ENCODE measurements at regions not wholly inside any gene's neighbourhood (a gene's known extent, or its start where the extent isn't known, plus 50 kb on each side); places are given as distances from the start of the nearest gene placed in this dataset.

DNA sequence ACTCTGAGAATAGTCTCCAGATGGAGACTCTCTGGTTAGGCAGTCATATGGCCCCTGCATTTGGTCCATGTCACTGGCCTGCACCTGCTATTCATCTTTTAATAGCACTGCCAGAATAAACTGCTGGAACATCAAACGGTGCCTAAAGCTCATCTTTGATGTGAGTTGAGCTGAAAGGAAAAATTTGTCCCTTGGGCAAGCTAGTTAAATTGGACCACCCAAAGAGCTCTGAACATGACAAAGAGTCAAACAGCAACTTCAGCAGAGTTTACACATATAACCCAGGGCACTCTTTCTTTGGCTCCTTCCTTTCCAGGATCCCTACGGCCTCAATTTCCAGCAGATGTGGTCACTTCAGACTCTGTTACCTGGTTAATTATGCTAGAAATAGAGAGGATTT, 269.9 kb downstream of the RPL10L start:
- no TSS peak for BruUV-seq (replicated peaks)
- no peak overlapping the region for H3K4me3 ChIP-seq (ENCODE audit: low read depth, low read length, poor library complexity, severe bottlenecking)
- CTCF ChIA-PET (ENCODE audit: unreplicated experiment), result no interaction called here

DNA sequence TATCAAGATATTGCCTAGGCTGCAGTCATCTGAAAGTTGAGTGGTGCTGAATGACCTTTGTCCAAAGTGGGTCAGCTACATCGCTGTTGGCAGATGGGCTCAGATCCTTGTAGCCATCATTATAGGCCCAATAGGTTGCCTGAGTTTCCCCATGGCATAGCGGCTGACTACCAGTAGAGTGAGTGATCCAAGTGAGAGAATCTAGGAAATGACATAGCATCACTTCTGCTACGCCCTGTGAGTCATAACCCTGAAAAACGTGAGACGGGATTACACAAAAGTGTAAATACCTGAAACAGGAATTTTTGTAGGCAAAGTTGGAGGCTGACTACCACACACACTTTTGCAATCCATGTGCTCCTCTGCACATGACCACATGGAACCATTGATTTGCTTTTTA, 273.3 kb downstream of the RPL10L start:
- Histone ChIP-seq H2AFZ (ENCODE audit: low read length) (no peak overlapping the region), H3K36me3 (ENCODE audit: insufficient read depth, low read length) (no peaks in the 10 kb centered on the region), H3K4me1 (ENCODE audit: insufficient read depth, low read length, poor library complexity, severe bottlenecking) (no peaks in the 10 kb centered on the region), H3K79me2 (ENCODE audit: insufficient read depth, low read depth, low read length) (no peaks in the 10 kb centered on the region), H3K4me3 (ENCODE audit: low read depth, low read length, poor library complexity, severe bottlenecking) (no peak overlapping the region), H3K9me2 (ENCODE audit: insufficient read depth, low read length) (no peaks in the 10 kb centered on the region), H3K4me2 (ENCODE audit: low read length) (no peak overlapping the region), H4K20me1 (ENCODE audit: insufficient read depth, low read length) (no peaks in the 10 kb centered on the region), H3K9me3 (ENCODE audit: low read length) (no peaks in the 10 kb centered on the region), H3K27ac (ENCODE audit: low read depth, low read length, poor library complexity, severe bottlenecking) (no peak overlapping the region)
- TF ChIP-seq EZH2phosphoT487 (IDR thresholded peaks at IDR 0.05; ENCODE audit: borderline replicate concordance, low read depth, low read length), result no peak
- TF ChIP-seq, protein P1, sequence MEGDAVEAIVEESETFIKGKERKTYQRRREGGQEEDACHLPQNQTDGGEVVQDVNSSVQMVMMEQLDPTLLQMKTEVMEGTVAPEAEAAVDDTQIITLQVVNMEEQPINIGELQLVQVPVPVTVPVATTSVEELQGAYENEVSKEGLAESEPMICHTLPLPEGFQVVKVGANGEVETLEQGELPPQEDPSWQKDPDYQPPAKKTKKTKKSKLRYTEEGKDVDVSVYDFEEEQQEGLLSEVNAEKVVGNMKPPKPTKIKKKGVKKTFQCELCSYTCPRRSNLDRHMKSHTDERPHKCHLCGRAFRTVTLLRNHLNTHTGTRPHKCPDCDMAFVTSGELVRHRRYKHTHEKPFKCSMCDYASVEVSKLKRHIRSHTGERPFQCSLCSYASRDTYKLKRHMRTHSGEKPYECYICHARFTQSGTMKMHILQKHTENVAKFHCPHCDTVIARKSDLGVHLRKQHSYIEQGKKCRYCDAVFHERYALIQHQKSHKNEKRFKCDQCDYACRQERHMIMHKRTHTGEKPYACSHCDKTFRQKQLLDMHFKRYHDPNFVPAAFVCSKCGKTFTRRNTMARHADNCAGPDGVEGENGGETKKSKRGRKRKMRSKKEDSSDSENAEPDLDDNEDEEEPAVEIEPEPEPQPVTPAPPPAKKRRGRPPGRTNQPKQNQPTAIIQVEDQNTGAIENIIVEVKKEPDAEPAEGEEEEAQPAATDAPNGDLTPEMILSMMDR (conservative IDR thresholded peaks at IDR 0.05; ENCODE audit: low read length), result no peak
- ChIA-PET POLR2A (no interaction called here), CTCF (ENCODE audit: unreplicated experiment) (no interaction called here)
- no TSS peak for BruUV-seq (replicated peaks)
- no peak for DNase-seq (ENCODE audit: low spot score)
- intact Hi-C loops (cut with micrococcal nuclease; ENCODE audit: unreplicated experiment), result no loop called here

More for the DNA sequence above, 269.9 kb downstream of the RPL10L start:
- H3K4me1 ChIP-seq (ENCODE audit: insufficient read depth, low read length, poor library complexity, severe bottlenecking), result no peaks in the 10 kb centered on the region
- H2AFZ ChIP-seq (ENCODE audit: low read length), result no peak overlapping the region
- no peak overlapping the region for H3K27ac ChIP-seq (ENCODE audit: low read depth, low read length, poor library complexity, severe bottlenecking)
- H4K20me1 ChIP-seq (ENCODE audit: insufficient read depth, low read length), result no peaks in the 10 kb centered on the region
- no peak for DNase-seq (ENCODE audit: low spot score)
- H3K9me3 ChIP-seq (ENCODE audit: low read length), result no peaks in the 10 kb centered on the region
- no peak overlapping the region for H3K4me2 ChIP-seq (ENCODE audit: low read length)
- no peak for TF ChIP-seq EZH2phosphoT487 (IDR thresholded peaks at IDR 0.05; ENCODE audit: borderline replicate concordance, low read depth, low read length)
- TF ChIP-seq, protein P1 (conservative IDR thresholded peaks at IDR 0.05; ENCODE audit: low read length), result no peak
- H3K36me3 ChIP-seq (ENCODE audit: insufficient read depth, low read length), result no peaks in the 10 kb centered on the region
- POLR2A ChIA-PET, result no interaction called here
- no peaks in the 10 kb centered on the region for H3K9me2 ChIP-seq (ENCODE audit: insufficient read depth, low read length)
- no peaks in the 10 kb centered on the region for H3K79me2 ChIP-seq (ENCODE audit: insufficient read depth, low read depth, low read length)
- intact Hi-C loops (cut with micrococcal nuclease; ENCODE audit: unreplicated experiment), result no loop called here

DNA sequence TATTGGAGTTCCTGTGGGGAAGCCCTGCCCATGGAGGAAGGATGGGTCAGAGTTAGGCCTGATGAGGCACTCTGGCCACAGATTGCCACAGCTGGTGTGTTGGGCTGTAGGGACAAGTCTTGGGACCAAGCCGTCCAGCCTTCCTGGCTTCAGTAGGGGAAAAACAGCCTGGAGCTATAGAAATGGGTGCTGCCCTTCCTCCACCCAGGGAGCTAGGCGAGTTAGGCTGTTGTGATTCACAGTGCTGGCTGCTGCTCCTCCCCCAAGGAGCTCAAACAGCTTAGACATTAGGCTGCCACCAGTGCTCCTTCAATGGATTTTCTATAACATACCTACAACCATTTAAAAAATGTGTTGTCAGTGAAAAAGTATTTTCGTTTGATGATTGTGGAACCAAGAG, 274.3 kb downstream of the RPL10L start:
- no peak for DNase-seq (ENCODE audit: low spot score)
- no peak overlapping the region for H3K27ac ChIP-seq (ENCODE audit: low read depth, low read length, poor library complexity, severe bottlenecking)
- no TSS peak for BruUV-seq (replicated peaks)
- no peaks in the 10 kb centered on the region for H3K9me2 ChIP-seq (ENCODE audit: insufficient read depth, low read length)
- no peak for TF ChIP-seq EZH2phosphoT487 (IDR thresholded peaks at IDR 0.05; ENCODE audit: borderline replicate concordance, low read depth, low read length)
- TF ChIP-seq, protein P1 (conservative IDR thresholded peaks at IDR 0.05; ENCODE audit: low read length), result no peak
- H3K9me3 ChIP-seq (ENCODE audit: low read length), result no peaks in the 10 kb centered on the region
- H4K20me1 ChIP-seq (ENCODE audit: insufficient read depth, low read length), result no peaks in the 10 kb centered on the region
- no peaks in the 10 kb centered on the region for H3K36me3 ChIP-seq (ENCODE audit: insufficient read depth, low read length)
- H3K4me2 ChIP-seq (ENCODE audit: low read length), result no peak overlapping the region
- H3K79me2 ChIP-seq (ENCODE audit: insufficient read depth, low read depth, low read length), result no peaks in the 10 kb centered on the region
- POLR2A ChIA-PET, result no interaction called here
- intact Hi-C loops (cut with micrococcal nuclease; ENCODE audit: unreplicated experiment), result no loop called here
- no peak overlapping the region for H3K4me3 ChIP-seq (ENCODE audit: low read depth, low read length, poor library complexity, severe bottlenecking)
- no peak overlapping the region for H2AFZ ChIP-seq (ENCODE audit: low read length)
- CTCF ChIA-PET (ENCODE audit: unreplicated experiment), result no interaction called here
- H3K4me1 ChIP-seq (ENCODE audit: insufficient read depth, low read length, poor library complexity, severe bottlenecking), result no peaks in the 10 kb centered on the region
